Colonic mucosa (tissue), 4 donors: ENCODE measurements at regions not wholly inside any gene's neighbourhood (a gene's known extent, or its start where the extent isn't known, plus 50 kb on each side); places are given as distances from the start of the nearest gene placed in this dataset.

Experiments
- DNase-seq: peaks from one replicate; pipeline ENCODE4 v3.0.0-alpha.2; 2020
- H3K27ac ChIP-seq: fragments of 200-600 bp; one replicate; pipeline ENCODE4 v1.8.0; 2021
- H3K27me3 ChIP-seq: fragments of 200-600 bp; one replicate; pipeline ENCODE4 v1.8.0; 2021
- H3K36me3 ChIP-seq: fragments of 200-600 bp; one replicate; pipeline ENCODE4 v1.8.0; 2021
- H3K4me1 ChIP-seq: fragments of 200-600 bp; one replicate; pipeline ENCODE4 v1.8.0; 2021; ENCODE audit warnings: mild to moderate bottlenecking
- H3K4me3 ChIP-seq: fragments of 200-600 bp; one replicate; pipeline ENCODE4 v1.8.0; 2021
- H3K9ac ChIP-seq, 2 donors: one replicate each; pipeline ENCODE4 v1.7.0; 2013; ENCODE audit warnings: control low read depth in 2 of 2, low read depth in 2 of 2, low read length in 2 of 2
- H3K9me3 ChIP-seq: fragments of 200-600 bp; one replicate; pipeline ENCODE4 v1.8.0; 2021
- CTCF ChIP-seq: fragments of 200-600 bp; IDR thresholded peaks from one replicate; pipeline ENCODE4 v1.8.0; 2022; ENCODE audit warnings: antibody characterized with exemption, mild to moderate bottlenecking
- intact Hi-C: fragments of 100-400 bp; cut with DNase I; formaldehyde crosslinking; loops from one replicate; pipeline ENCODE4 v1.14.1; 2022
- donor health status: healthy.
- donor health status: DM: no; HTN: no; CAD: no.
- donor health status: DM: no; HTN: no; CAD: no.

- H3K27ac ChIP-seq, result no peak overlapping the region
- intact Hi-C loops, result no loop called here
- H3K9me3 ChIP-seq, result no peaks in the 10 kb centered on the region
- no peak overlapping the region for H3K4me3 ChIP-seq
- no peak for TF ChIP-seq CTCF
- H3K4me1 ChIP-seq, result no peaks in the 10 kb centered on the region
- no peaks in the 10 kb centered on the region for H3K36me3 ChIP-seq
- no peak for DNase-seq
- no peaks in the 10 kb centered on the region for H3K27me3 ChIP-seq
- H3K9ac ChIP-seq, result no peak overlapping the region
These were observed 67.2 kb upstream of the CD82 start for GRCh38 chr11:44498089-44498871.

GRCh38 chr11:44502506-44502905 lies 63.0 kb upstream of the CD82 start:
- Histone ChIP-seq H3K9me3 (no peaks in the 10 kb centered on the region), H3K4me3 (no peak overlapping the region), H3K9ac (no peak overlapping the region), H3K27ac (no peak overlapping the region), H3K36me3 (no peaks in the 10 kb centered on the region), H3K27me3 (no peaks in the 10 kb centered on the region), H3K4me1 (no peaks in the 10 kb centered on the region)
- TF ChIP-seq CTCF, result no peak
- no peak for DNase-seq
- intact Hi-C loops, result no loop called here

- Histone ChIP-seq H3K9me3 (no peaks in the 10 kb centered on the region), H3K36me3 (no peaks in the 10 kb centered on the region), H3K27me3 (no peaks in the 10 kb centered on the region), H3K4me3 (no peak overlapping the region), H3K9ac (no peak overlapping the region), H3K4me1 (no peaks in the 10 kb centered on the region), H3K27ac (no peak overlapping the region)
- no peak for TF ChIP-seq CTCF
- intact Hi-C loops, result no loop called here
- no peak for DNase-seq
These were observed 59.8 kb upstream of the CD82 start for GRCh38 chr11:44505581-44506054.

GRCh38 chr11:44506375-44507016 lies 59.0 kb upstream of the CD82 start:
- no peaks in the 10 kb centered on the region for H3K4me1 ChIP-seq
- no peaks in the 10 kb centered on the region for H3K36me3 ChIP-seq
- H3K27me3 ChIP-seq, result no peaks in the 10 kb centered on the region
- H3K9ac ChIP-seq, result no peak overlapping the region
- H3K27ac ChIP-seq, result no peak overlapping the region
- no peak overlapping the region for H3K4me3 ChIP-seq
- H3K9me3 ChIP-seq, result no peaks in the 10 kb centered on the region
- TF ChIP-seq CTCF, result no peak
- no peak for DNase-seq
- intact Hi-C loops, result no loop called here

GRCh38 chr11:44507491-44507890 lies 58.0 kb upstream of the CD82 start:
- intact Hi-C loops, result no loop called here

More at GRCh38 chr11:44507491-44507890, 58.0 kb upstream of the CD82 start:
- H3K27ac ChIP-seq, result no peak overlapping the region
- no peaks in the 10 kb centered on the region for H3K4me1 ChIP-seq
- H3K9ac ChIP-seq, result no peak overlapping the region
- no peaks in the 10 kb centered on the region for H3K36me3 ChIP-seq
- DNase-seq, result no peak
- TF ChIP-seq CTCF, result no peak
- no peaks in the 10 kb centered on the region for H3K9me3 ChIP-seq
- H3K27me3 ChIP-seq, result no peaks in the 10 kb centered on the region
- no peak overlapping the region for H3K4me3 ChIP-seq
